PC-3 (cell line): ENCODE measurements at regions not wholly inside any gene's neighbourhood (a gene's known extent, or its start where the extent isn't known, plus 50 kb on each side); places are given as distances from the start of the nearest gene placed in this dataset.

Experiments used
- CTCF ChIP-seq: fragments of 300-600 bp; sonication (generic); conservative IDR thresholded peaks from 2 replicates; pipeline ENCODE4 v1.5.1; 2017; ENCODE audit warnings: antibody characterized with exemption, low read depth, mild to moderate bottlenecking, low read length
- EZH2 ChIP-seq: fragments of 300-600 bp; sonication (generic); IDR thresholded peaks from one replicate; pipeline ENCODE4 v1.6.1; 2017; ENCODE audit warnings: antibody characterized with exemption, mild to moderate bottlenecking, low read length; ENCODE audit not compliant: unreplicated experiment
- EZH2phosphoT487 ChIP-seq: fragments of 300-600 bp; sonication (generic); IDR thresholded peaks from 2 replicates; pipeline ENCODE4 v1.6.1; 2018; ENCODE audit warnings: mild to moderate bottlenecking, antibody characterized with exemption, low read length, borderline replicate concordance

GRCh38 chr13:47120282-47120681 lies 223.4 kb upstream of the HTR2A start:
- TF ChIP-seq EZH2 (no peak), CTCF (no peak), EZH2phosphoT487 (no peak)
